Stomach (tissue), 8 donors: ENCODE measurements at regions not wholly inside any gene's neighbourhood (a gene's known extent, or its start where the extent isn't known, plus 50 kb on each side); places are given as distances from the start of the nearest gene placed in this dataset.
A peak's percentile ranks its signal among the peaks of the same experiment; 100 is the strongest.

ENCODE experiments used
- DNase-seq, 2 donors: peaks; one replicate each; pipeline versions ENCODE4 v3.0.0 to v3.0.0-alpha.2; 2013 to 2019
- H3K27ac ChIP-seq, 5 donors: fragments of 200-600 bp in 4 of 5; sonication (generic) in 4 of 5; one replicate each; pipeline ENCODE4 v1.5.1; 2013 to 2019; ENCODE audit warnings: mild to moderate bottlenecking in 1 of 5, moderate library complexity in 1 of 5
- H3K27me3 ChIP-seq, 3 donors: fragments of 200-600 bp; sonication (generic); one replicate each; pipeline ENCODE4 v1.5.1; 2017 to 2019; ENCODE audit warnings: mixed run types in 1 of 3
- H3K36me3 ChIP-seq, 4 donors: fragments of 200-600 bp; sonication (generic); 1 replicate in 3 of 4; 2 replicates in 1 of 4; pipeline ENCODE4 v1.5.1; 2016 to 2019
- H3K4me1 ChIP-seq, 4 donors: fragments of 200-600 bp; sonication (generic); one replicate each; pipeline ENCODE4 v1.5.1; 2016 to 2019
- H3K4me3 ChIP-seq, 4 donors: fragments of 200-600 bp; sonication (generic) in 3 of 4; one replicate each; pipeline ENCODE4 v1.5.1; 2016 to 2019; ENCODE audit warnings: mild to moderate bottlenecking in 1 of 4
- H3K9me3 ChIP-seq, 4 donors: fragments of 200-600 bp; sonication (generic); one replicate each; pipeline ENCODE4 v1.5.1; 2016 to 2019
- CTCF ChIP-seq, 7 experiments: fragments of 450-650 bp in 4 of 7; fragments of 200-600 bp in 3 of 7; sonication (generic) in 3 of 7; IDR thresholded peaks; one replicate each; pipeline ENCODE4 v1.5.1; 2016 to 2019; ENCODE audit warnings: antibody characterized with exemption in 7 of 7, control low read depth in 2 of 7, mild to moderate bottlenecking in 1 of 7
- EP300 ChIP-seq: sonication (generic); formaldehyde crosslinking; IDR thresholded peaks from one replicate; pipeline ENCODE4 v1.6.1; 2017; ENCODE audit warnings: antibody characterized with exemption
- POLR2A ChIP-seq, 4 donors: fragments of 450-650 bp; IDR thresholded peaks; one replicate each; pipeline ENCODE4 v1.6.1; 2016; ENCODE audit warnings: antibody characterized with exemption in 4 of 4, control low read depth in 2 of 4, mild to moderate bottlenecking in 1 of 4, moderate library complexity in 1 of 4
- POLR2AphosphoS5 ChIP-seq, 3 donors: sonication (generic); formaldehyde crosslinking; IDR thresholded peaks; one replicate each; pipeline ENCODE4 v1.6.1; 2016; ENCODE audit warnings: antibody characterized with exemption in 3 of 3
- WGBS, 5 donors: extraction: QIAGEN DNeasy Blood & Tissue Kit in 3 of 5; methylation state at CpG; one replicate each; pipeline versions ENCODE4 v1.1.5 to v1.1.7; 2013 to 2018; 5-methylcytosine and 5-hydroxymethylcytosine counted together
- intact Hi-C: fragments of 100-400 bp; cut with DNase I; formaldehyde crosslinking; loops from one replicate; pipeline ENCODE4 v1.15.1; 2023; ENCODE audit warnings: low total_unique reads
- donor health status: healthy with polysubstance abuse.
- donor health status: Bipolar disorder and iron deficiency.
- donor health status: healthy.

- no peaks in the 10 kb centered on the region for H3K36me3 ChIP-seq
- no peak overlapping the region for H3K27ac ChIP-seq
- H3K9me3 ChIP-seq: peaks cover 5 to 17% (median 11%) of the 10 kb centered on the region in 4 donors
- no peak for DNase-seq
- H3K4me3 ChIP-seq: no peak overlapping the region
- 62 to 75% (median 71%) methylated on average over 2 of the region's 2 CpGs for WGBS, 5 donors
- H3K27me3 ChIP-seq: no peaks in the 10 kb centered on the region
- intact Hi-C loops: no loop called here
- H3K4me1 ChIP-seq: peaks cover 0 to under 1% (median 0%) of the 10 kb centered on the region in 4 donors
- no peak for TF ChIP-seq CTCF (IDR thresholded peaks at IDR 0.05)
- TF ChIP-seq EP300: no peak
- no peak for TF ChIP-seq POLR2A (IDR thresholded peaks at IDR 0.05)
- TF ChIP-seq POLR2AphosphoS5 (IDR thresholded peaks at IDR 0.05): no peak
Observed at GRCh38 chr16:82510789-82511305, 115.9 kb upstream of the CDH13 start.

- H3K27ac ChIP-seq: no peak overlapping the region
- TF ChIP-seq POLR2A (IDR thresholded peaks at IDR 0.05) (no peak), CTCF (IDR thresholded peaks at IDR 0.05) (no peak), EP300 (no peak), POLR2AphosphoS5 (IDR thresholded peaks at IDR 0.05) (no peak)
- intact Hi-C loops: no loop called here
- no peaks in the 10 kb centered on the region for H3K27me3 ChIP-seq
- 92 to 95% (median 93%) methylated on average over 5 of the region's 5 CpGs for WGBS, 5 donors
- peaks cover 5 to 17% (median 11%) of the 10 kb centered on the region in 4 donors for H3K9me3 ChIP-seq
- H3K4me1 ChIP-seq: peaks cover 0 to 10% (median 0%) of the 10 kb centered on the region in 4 donors
- no peaks in the 10 kb centered on the region for H3K36me3 ChIP-seq
- no peak overlapping the region for H3K4me3 ChIP-seq
- no peak for DNase-seq
Observed at GRCh38 chr16:82509691-82510430, 116.9 kb upstream of the CDH13 start.

- Histone ChIP-seq H3K27me3 (no peaks in the 10 kb centered on the region), H3K36me3 (no peaks in the 10 kb centered on the region), H3K27ac (peak overlapping the region in 1 of 5 donors; percentile 1), H3K4me3 (no peak overlapping the region), H3K9me3 (peaks cover 5 to 17% (median 11%) of the 10 kb centered on the region in 4 donors), H3K4me1 (peaks cover 0 to 19% (median 0%) of the 10 kb centered on the region in 4 donors)
- WGBS, 5 donors: 70 to 76% (median 72%) methylated on average over 18 to 19 of the region's 19 CpGs
- intact Hi-C loops: no loop called here
- no peak for TF ChIP-seq EP300
- no peak for TF ChIP-seq POLR2A (IDR thresholded peaks at IDR 0.05)
- no peak for TF ChIP-seq CTCF (IDR thresholded peaks at IDR 0.05)
- TF ChIP-seq POLR2AphosphoS5 (IDR thresholded peaks at IDR 0.05): no peak
- peak in 1 of 2 donors; percentile 69 for DNase-seq
Observed at GRCh38 chr16:82506692-82507670, 119.8 kb upstream of the CDH13 start.

- DNase-seq: peak in 1 of 2 donors; percentile 73
- no peaks in the 10 kb centered on the region for H3K27me3 ChIP-seq
- H3K27ac ChIP-seq: peak overlapping the region in 1 of 5 donors; percentile 27
- H3K4me3 ChIP-seq: no peak overlapping the region
- H3K36me3 ChIP-seq: no peaks in the 10 kb centered on the region
- H3K9me3 ChIP-seq: peaks cover 5 to 17% (median 11%) of the 10 kb centered on the region in 4 donors
- peak in 1 of 3 donors; percentile 10 for TF ChIP-seq POLR2AphosphoS5 (IDR thresholded peaks at IDR 0.05)
- no peak for TF ChIP-seq POLR2A (IDR thresholded peaks at IDR 0.05)
- no peak for TF ChIP-seq CTCF (IDR thresholded peaks at IDR 0.05)
- no peak for TF ChIP-seq EP300
- WGBS, 5 donors: 49 to 68% (median 65%) methylated on average over 8 of the region's 8 CpGs
- intact Hi-C loops: no loop called here
- peaks cover 0 to 19% (median 0%) of the 10 kb centered on the region in 4 donors for H3K4me1 ChIP-seq
Observed at GRCh38 chr16:82504836-82505235, 121.9 kb upstream of the CDH13 start.
